GM18907 (cell line): ENCODE measurements at regions not wholly inside any gene's neighbourhood (a gene's known extent, or its start where the extent isn't known, plus 50 kb on each side); places are given as distances from the start of the nearest gene placed in this dataset.
"Not testable (repeated sequence)": the region's sequence is repeated elsewhere in the genome, so short reads cannot be mapped to it uniquely, and the experiment has no call there.

Source experiments
- ATAC-seq: cut with Tn5 transposase; IDR thresholded peaks from one replicate; pipeline ENCODE4 v1.9.1; 2021; ENCODE audit warnings: mild to moderate bottlenecking, moderate library complexity; ENCODE audit not compliant: unreplicated experiment

- ATAC-seq = no peak
These were observed 92.6 kb upstream of the NDUFV2 start for GRCh38 chr18:9009703-9010488.

DNA sequence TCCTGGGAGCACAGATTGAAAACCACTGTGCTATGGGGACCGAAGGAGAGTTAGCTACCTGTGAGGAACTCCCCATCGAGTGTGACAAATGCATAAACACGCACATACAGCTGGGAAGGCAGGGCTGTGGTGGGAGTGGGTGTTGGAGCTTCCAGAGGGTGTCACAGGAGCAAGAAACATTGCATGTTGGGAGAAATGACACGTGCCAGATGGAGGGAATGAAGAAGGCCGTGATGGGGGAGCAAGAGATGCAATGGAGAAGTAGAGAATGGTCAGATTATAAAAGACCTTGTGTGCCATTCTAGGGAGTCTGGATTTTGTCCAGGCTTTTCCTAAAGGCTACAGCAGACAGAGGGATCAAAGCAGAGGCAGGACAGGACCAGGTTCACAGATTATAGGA, 91.1 kb upstream of the NDUFV2 start:
- ATAC-seq = no peak

GRCh38 chr18:9013926-9014373, 88.5 kb upstream of the NDUFV2 start:
- no peak for ATAC-seq

DNA sequence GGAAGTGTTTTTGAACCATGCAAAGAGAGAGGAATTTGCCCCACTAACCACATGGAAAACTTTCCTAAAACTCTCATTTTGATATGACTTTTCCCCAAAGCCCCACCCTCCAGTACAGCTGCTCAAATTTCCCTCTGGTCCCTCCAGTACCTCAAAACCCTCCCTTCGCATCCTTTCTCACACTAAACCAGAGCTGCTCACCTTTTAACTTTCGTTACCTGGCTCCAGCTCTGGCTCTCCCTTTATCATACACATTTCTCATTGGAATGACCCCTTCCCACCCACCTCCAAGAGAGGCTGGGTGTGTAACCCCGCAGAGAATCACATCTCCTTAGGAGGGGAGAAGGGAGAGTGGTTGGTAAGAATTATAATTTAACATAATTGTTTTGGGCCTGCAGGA, 86.8 kb upstream of the NDUFV2 start:
- no peak for ATAC-seq

GRCh38 chr18:9016633-9017166, 85.8 kb upstream of the NDUFV2 start:
- ATAC-seq = peak; percentile 46

GRCh38 chr18:9017167-9017904, 85.2 kb upstream of the NDUFV2 start:
- peak; percentile 84 for ATAC-seq

DNA sequence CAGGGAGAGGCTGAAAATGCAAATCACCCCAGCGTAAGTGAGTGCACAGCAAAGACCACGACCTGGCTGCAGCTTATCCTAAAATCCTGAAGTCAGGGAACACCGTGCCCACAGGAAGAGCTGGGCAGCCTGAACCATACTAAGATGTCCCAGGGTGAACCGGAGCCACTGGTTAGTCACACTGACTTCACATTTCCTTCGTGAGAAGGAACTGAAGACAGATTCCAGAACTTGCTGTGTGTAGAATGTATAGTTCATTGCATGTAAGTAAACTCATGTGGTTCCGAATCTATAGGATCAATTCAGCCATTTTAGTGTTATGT, 84.6 kb upstream of the NDUFV2 start:
- ATAC-seq = no peak

- no peak for ATAC-seq
These were observed 83.4 kb upstream of the NDUFV2 start for GRCh38 chr18:9019135-9019534.

DNA sequence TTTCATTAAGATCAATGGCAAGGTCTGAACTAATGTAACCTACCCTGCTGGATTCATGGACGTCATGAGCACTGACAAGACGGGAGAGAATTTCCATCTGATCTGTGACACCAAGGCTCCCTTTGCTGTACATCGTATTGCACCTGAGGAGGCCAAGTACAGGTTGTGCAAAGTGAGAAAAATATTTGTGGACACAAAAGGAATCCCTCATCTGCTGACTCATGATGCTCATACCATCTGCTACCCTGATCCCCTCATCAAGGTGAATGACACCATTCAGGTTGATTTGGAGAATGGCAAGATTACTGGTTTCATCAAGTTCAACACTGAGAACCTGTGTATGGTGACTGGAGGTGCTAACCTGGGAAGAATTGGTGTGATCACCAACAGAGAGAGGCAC, 82.3 kb upstream of the NDUFV2 start:
- no peak for ATAC-seq

GRCh38 chr18:9021458-9021857, 81.0 kb upstream of the NDUFV2 start:
- no peak for ATAC-seq

GRCh38 chr18:9022397-9023155, 79.9 kb upstream of the NDUFV2 start:
- ATAC-seq = no peak

GRCh38 chr18:9024031-9024646, 78.4 kb upstream of the NDUFV2 start:
- ATAC-seq = not testable (repeated sequence)

- ATAC-seq = no peak
These were observed 77.2 kb upstream of the NDUFV2 start for GRCh38 chr18:9025091-9025838.

- no peak for ATAC-seq
These were observed 73.4 kb upstream of the NDUFV2 start for GRCh38 chr18:9029131-9029530.

GRCh38 chr18:9032519-9032918, 70.0 kb upstream of the NDUFV2 start:
- ATAC-seq = no peak

DNA sequence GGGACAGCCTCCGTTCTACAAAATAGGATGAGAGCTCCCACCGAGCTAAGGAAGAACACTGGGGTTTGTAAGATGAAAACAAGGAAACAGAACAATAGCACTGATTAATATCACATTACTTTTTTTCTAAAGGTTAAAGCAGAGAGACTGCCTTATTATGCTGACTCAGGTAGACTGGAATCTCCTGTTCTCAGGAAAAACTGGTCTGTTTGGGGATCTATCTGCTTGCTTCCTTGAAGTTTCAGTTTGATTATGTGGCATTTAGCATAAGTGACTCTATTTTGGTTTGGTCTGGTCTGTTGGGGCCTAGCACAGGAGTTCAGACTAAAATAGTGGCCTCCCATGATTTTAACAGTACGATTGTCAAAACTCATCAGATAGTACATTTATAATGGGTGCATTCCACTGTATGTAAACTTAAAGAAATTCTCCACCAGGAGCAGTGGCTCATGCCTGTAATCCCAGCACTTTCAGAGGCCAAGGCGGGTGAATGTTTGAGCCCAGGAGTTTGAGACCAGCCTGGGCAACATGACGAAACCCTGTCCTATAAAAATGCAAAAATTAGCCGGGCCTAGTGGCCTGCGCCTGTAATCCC, 64.1 kb upstream of the NDUFV2 start:
- no peak for ATAC-seq

- no peak for ATAC-seq
These were observed 62.9 kb upstream of the NDUFV2 start for GRCh38 chr18:9039441-9040071.

- ATAC-seq = no peak
These were observed 59.6 kb upstream of the NDUFV2 start for GRCh38 chr18:9042766-9043481.

- no peak for ATAC-seq
These were observed 58.9 kb upstream of the NDUFV2 start for GRCh38 chr18:9043581-9043980.
